HepG2 (cell line): ENCODE measurements at regions not wholly inside any gene's neighbourhood (a gene's known extent, or its start where the extent isn't known, plus 50 kb on each side); places are given as distances from the start of the nearest gene placed in this dataset.

Source experiments
- ATAC-seq: fragments of 200-7000 bp; cut with Tn5 transposase; 3 replicates; pipeline ENCODE4 v1.9.1; 2020; ENCODE audit warnings: mild to moderate bottlenecking, moderate library complexity
- BruUV-seq: library from RNA; stranded (reverse); fragments of 400-500 nt; replicated peaks from 2 replicates; lab custom pipeline; 2021; lab: Mats Ljungman, UMichigan
- CTCF ChIA-PET: fragments of 300-600 bp; formaldehyde crosslinking; extraction: SDS; loops from one replicate; lab custom pipeline; 2021; ENCODE audit warnings: low total read pairs, inconsistent platforms, low intra/inter-chr PET ratio; lab: Yijun Ruan, JAX
- POLR2A ChIA-PET: fragments of 350-600 bp; sonication (Branson Sonifier 250); formaldehyde crosslinking; loops from one replicate; lab custom pipeline; 2020; ENCODE audit warnings: antibody characterized with exemption, inconsistent platforms; lab: Yijun Ruan, JAX
- DNase-seq: peaks from one replicate; pipeline ENCODE4 v3.0.0-alpha.2; 2015; ENCODE audit warnings: low spot score
- FAIRE-seq: peaks from 3 replicates; lab custom pipeline; 2011; peaks lifted over from hg19 to GRCh38; lab: Jason Lieb, UNC
- H2AFZ ChIP-seq: one replicate; pipeline ENCODE4 v1.6.1; 2011; ENCODE audit warnings: low read length, inconsistent platforms
- H3K27ac ChIP-seq: fragments of 300-600 bp; 3 replicates; pipeline ENCODE4 v1.8.0; 2011; ENCODE audit warnings: mixed run types, mild to moderate bottlenecking, mixed read lengths, low read length, inconsistent platforms; ENCODE audit not compliant: insufficient read depth; ENCODE audit errors: extremely low read length
- H3K27me3 ChIP-seq, 2 experiments: fragments of 200-600 bp in 1 of 2; 2 replicates in 1 of 2; 3 replicates in 1 of 2; pipeline versions ENCODE4 v1.6.0 to v1.8.0; 2011; ENCODE audit warnings: low read length in 2 of 2, mild to moderate bottlenecking in 2 of 2, moderate library complexity in 2 of 2, inconsistent platforms in 1 of 2; ENCODE audit not compliant: insufficient read depth in 2 of 2, control insufficient read depth in 1 of 2
- H3K36me3 ChIP-seq, 2 experiments: fragments of 200-600 bp in 1 of 2; replicated peaks in 1 of 2; 2 replicates in 1 of 2; 3 replicates in 1 of 2; pipeline versions ENCODE4 v1.5.1 to v1.8.0; 2011; ENCODE audit warnings: low read length in 2 of 2, inconsistent platforms in 1 of 2; ENCODE audit not compliant: insufficient read depth in 2 of 2, control insufficient read depth in 1 of 2
- H3K4me1 ChIP-seq: 2 replicates; pipeline ENCODE4 v1.5.1; 2012; ENCODE audit warnings: low read length, inconsistent platforms; ENCODE audit not compliant: insufficient read depth
- H3K4me2 ChIP-seq: 2 replicates; pipeline ENCODE4 v1.6.0; 2011; ENCODE audit warnings: low read depth, low read length, inconsistent platforms
- H3K4me3 ChIP-seq, 3 experiments: fragments of 200-600 bp in 1 of 3; sonication (generic), shearing (Covaris generic) in 1 of 3; replicated peaks in 1 of 3; 2 replicates each; pipeline ENCODE4 v1.5.1; 2011 to 2016; ENCODE audit warnings: low read length in 3 of 3, inconsistent platforms in 2 of 3, low read depth in 2 of 3, mild to moderate bottlenecking in 2 of 3, control low read depth in 1 of 3, mixed read lengths in 1 of 3; ENCODE audit not compliant: insufficient read depth in 1 of 3
- H3K79me2 ChIP-seq: one replicate; pipeline ENCODE4 v1.6.1; 2011; ENCODE audit warnings: low read length, inconsistent platforms; ENCODE audit not compliant: insufficient read depth
- H3K9ac ChIP-seq: 2 replicates; pipeline ENCODE4 v1.6.0; 2011; ENCODE audit warnings: mild to moderate bottlenecking, low read depth, low read length, inconsistent platforms; ENCODE audit not compliant: insufficient read depth
- H3K9me3 ChIP-seq: 2 replicates; pipeline ENCODE4 v1.5.1; 2012; ENCODE audit warnings: mild to moderate bottlenecking, low read length
- H4K20me1 ChIP-seq: 2 replicates; pipeline ENCODE4 v1.6.0; 2011; ENCODE audit warnings: inconsistent platforms, mild to moderate bottlenecking, low read length, moderate library complexity; ENCODE audit not compliant: insufficient read depth
- ATF7 ChIP-seq, 2 experiments: fragments of 450-650 bp in 1 of 2; sonication (generic) in 1 of 2; formaldehyde crosslinking in 1 of 2; IDR thresholded peaks; 2 replicates each; pipeline versions ENCODE4 v1.4.0 to v1.6.1; 2016 to 2020; ENCODE audit warnings: antibody characterized with exemption in 1 of 2, mild to moderate bottlenecking in 1 of 2, missing genetic modification reagents in 1 of 2
- CREB1 ChIP-seq, 2 experiments: fragments of 450-650 bp in 1 of 2; IDR thresholded peaks; 2 replicates each; pipeline ENCODE4 v1.6.1; 2016 to 2017; ENCODE audit warnings: control low read depth in 1 of 2, mild to moderate bottlenecking in 1 of 2, missing compliant biosample characterization in 1 of 2, missing genetic modification characterization in 1 of 2
- GLI4 ChIP-seq: sonication (generic); formaldehyde crosslinking; IDR thresholded peaks from 2 replicates; pipeline ENCODE4 v1.5.1; 2020; ENCODE audit warnings: missing genetic modification reagents, mild to moderate bottlenecking, moderate library complexity, borderline replicate concordance
- GPN1 ChIP-seq: sonication (generic); formaldehyde crosslinking; IDR thresholded peaks from 2 replicates; pipeline ENCODE4 v1.5.1; 2020; ENCODE audit warnings: missing genetic modification reagents, borderline replicate concordance
- HOXA7 ChIP-seq: sonication (generic); formaldehyde crosslinking; IDR thresholded peaks from 2 replicates; pipeline ENCODE4 v1.8.1; 2022; ENCODE audit warnings: mild to moderate bottlenecking, missing genetic modification reagents, moderate library complexity
- KLF6 ChIP-seq: IDR thresholded peaks from 2 replicates; pipeline ENCODE4 v1.8.0; 2016; ENCODE audit warnings: missing biosample characterization, missing genetic modification reagents
- MAF1 ChIP-seq: sonication (generic); formaldehyde crosslinking; IDR thresholded peaks from 2 replicates; pipeline ENCODE4 v1.5.0; 2020; ENCODE audit warnings: missing genetic modification reagents, borderline replicate concordance
- MYNN ChIP-seq: sonication (generic); formaldehyde crosslinking; IDR thresholded peaks from 2 replicates; pipeline ENCODE4 v1.4.0; 2020; ENCODE audit warnings: mild to moderate bottlenecking, low read depth, missing genetic modification reagents
- POLR2AphosphoS2 ChIP-seq: IDR thresholded peaks from 2 replicates; pipeline ENCODE4 v1.6.1; 2011; ENCODE audit warnings: low read depth, low read length, improper control_type of control experiment
- RCOR2 ChIP-seq: IDR thresholded peaks from 2 replicates; pipeline ENCODE4 v1.6.1; 2016; ENCODE audit warnings: missing biosample characterization, missing genetic modification reagents
- SCMH1 ChIP-seq: sonication (generic); formaldehyde crosslinking; IDR thresholded peaks from 2 replicates; pipeline ENCODE4 v1.9.0; 2021; ENCODE audit warnings: missing genetic modification reagents, mild to moderate bottlenecking, borderline replicate concordance
- SNAI1 ChIP-seq: sonication (generic); formaldehyde crosslinking; IDR thresholded peaks from 2 replicates; pipeline ENCODE4 v1.5.0; 2020; ENCODE audit warnings: mild to moderate bottlenecking, missing genetic modification reagents, borderline replicate concordance
- SRSF9 ChIP-seq: fragments of 200-400 bp; formaldehyde crosslinking; IDR thresholded peaks from 2 replicates; pipeline ENCODE4 v1.6.1; 2018; ENCODE audit warnings: borderline replicate concordance, mild to moderate bottlenecking, low read depth, low read length; ENCODE audit not compliant: insufficient read depth, poor library complexity, severe bottlenecking
- SUZ12 ChIP-seq: fragments of 150-350 bp; IDR thresholded peaks from 2 replicates; pipeline ENCODE4 v1.6.1; 2014; ENCODE audit warnings: low read depth, low read length
- THAP7 ChIP-seq: sonication (generic); formaldehyde crosslinking; IDR thresholded peaks from 2 replicates; pipeline ENCODE4 v1.8.1; 2023; ENCODE audit warnings: mild to moderate bottlenecking, missing genetic modification reagents
- WIZ ChIP-seq: sonication (generic); formaldehyde crosslinking; IDR thresholded peaks from 2 replicates; pipeline ENCODE4 v1.5.1; 2020; ENCODE audit warnings: mild to moderate bottlenecking, missing genetic modification reagents
- ZBTB21 ChIP-seq: sonication (generic); formaldehyde crosslinking; IDR thresholded peaks from 2 replicates; pipeline ENCODE4 v1.4.0; 2020; ENCODE audit warnings: missing genetic modification reagents
- ZNF337 ChIP-seq: sonication (generic); formaldehyde crosslinking; IDR thresholded peaks from 2 replicates; pipeline ENCODE4 v1.5.1; 2020; ENCODE audit warnings: missing genetic modification reagents, low read depth, mild to moderate bottlenecking, borderline replicate concordance
- ZNF354B ChIP-seq: sonication (generic); formaldehyde crosslinking; IDR thresholded peaks from 2 replicates; pipeline ENCODE4 v1.8.0; 2022; ENCODE audit warnings: mild to moderate bottlenecking, missing genetic modification reagents
- ZNF614 ChIP-seq: IDR thresholded peaks from 2 replicates; pipeline ENCODE4 v1.6.1; 2018; ENCODE audit warnings: missing biosample characterization, missing genetic modification reagents, inconsistent platforms, borderline replicate concordance
- WGBS: methylation state at CpG from one replicate; pipeline ENCODE4 v1.1.6; 2017; ENCODE audit warnings: low lambda C conversion rate; 5-methylcytosine and 5-hydroxymethylcytosine counted together
- in situ Hi-C: cut with HindIII; loops from 2 replicates; pipeline ENCODE4 v1.10.0; 2017; ENCODE audit warnings: low pct_unique_long_range_greater_than_20kb; ENCODE audit not compliant: extremely low pct_ligation_motif_present
- intact Hi-C: fragments of 100-400 bp; cut with micrococcal nuclease; formaldehyde crosslinking; loops from one replicate; pipeline ENCODE4 v1.10.0; 2022; ENCODE audit not compliant: unreplicated experiment

GRCh38 chr9:119917175-119917574, 547.9 kb upstream of the BRINP1 start:
- ATAC-seq, result no peak
- DNase-seq, result no peak
- 2% methylated on average over 5 of the region's 5 CpGs for WGBS
- Histone ChIP-seq H3K36me3 (no peaks in the 10 kb centered on the region), H3K27ac (no peak overlapping the region), H3K9ac (no peak overlapping the region), H2AFZ (no peak overlapping the region), H3K79me2 (no peaks in the 10 kb centered on the region), H3K4me3 (no peak overlapping the region), H3K4me1 (no peaks in the 10 kb centered on the region), H3K4me2 (no peak overlapping the region), H4K20me1 (no peaks in the 10 kb centered on the region), H3K9me3 (no peaks in the 10 kb centered on the region), H3K27me3 (no peaks in the 10 kb centered on the region)
- intact Hi-C loops (no loop called here), in situ Hi-C loops (no loop called here)
- CTCF ChIA-PET, result no interaction called here
- no peak for FAIRE-seq
- POLR2A ChIA-PET, result no interaction called here
- no peak for TF ChIP-seq THAP7
- TF ChIP-seq CREB1 (IDR thresholded peaks at IDR 0.05), result peak; percentile 86
- no peak for TF ChIP-seq CREB1 (CRISPR knock-in tag; IDR thresholded peaks at IDR 0.05)
- TF ChIP-seq ATF7 (IDR thresholded peaks at IDR 0.05), result peak; percentile 98
- no peak for TF ChIP-seq ATF7 (CRISPR knock-in tag; IDR thresholded peaks at IDR 0.05)
- BruUV-seq, result no TSS peak

GRCh38 chr9:119907056-119907455, 537.8 kb upstream of the BRINP1 start:
- Histone ChIP-seq H3K4me2 (no peak overlapping the region), H3K9ac (no peak overlapping the region), H3K4me3 (no peak overlapping the region), H3K79me2 (no peaks in the 10 kb centered on the region), H4K20me1 (no peaks in the 10 kb centered on the region), H3K27me3 (no peaks in the 10 kb centered on the region), H3K4me1 (no peaks in the 10 kb centered on the region), H2AFZ (no peak overlapping the region), H3K9me3 (peaks cover 15% of the 10 kb centered on the region), H3K36me3 (no peaks in the 10 kb centered on the region), H3K27ac (no peak overlapping the region)
- ChIA-PET POLR2A (no interaction called here), CTCF (no interaction called here)
- ATAC-seq, result no peak
- in situ Hi-C loops, result no loop called here
- FAIRE-seq, result no peak
- intact Hi-C loops, result no loop called here
- no TSS peak for BruUV-seq
- no peak for DNase-seq
- WGBS, result 45% methylated on average over 1 of the region's 1 CpG
- TF ChIP-seq ZNF614 (CRISPR knock-in tag) (no peak), MYNN (CRISPR knock-in tag) (no peak), WIZ (CRISPR knock-in tag) (no peak), ZNF337 (CRISPR knock-in tag) (no peak), GPN1 (CRISPR knock-in tag) (no peak), SNAI1 (CRISPR knock-in tag) (no peak), ZBTB21 (CRISPR knock-in tag) (no peak), SUZ12 (no peak), SRSF9 (no peak), GLI4 (CRISPR knock-in tag) (no peak), KLF6 (CRISPR knock-in tag) (no peak), ZNF354B (CRISPR knock-in tag) (no peak), RCOR2 (CRISPR knock-in tag) (no peak), POLR2AphosphoS2 (no peak), MAF1 (CRISPR knock-in tag) (no peak), SCMH1 (no peak), HOXA7 (CRISPR knock-in tag) (no peak)
